NCI-H82 treated with DMSO at 0.1 percent for 48 hours (cell line): ENCODE measurements at regions not wholly inside any gene's neighbourhood (a gene's known extent, or its start where the extent isn't known, plus 50 kb on each side); places are given as distances from the start of the nearest gene placed in this dataset.

Experiments
- DNase-seq: peaks from one replicate; lab custom pipeline; 2025; ENCODE audit not compliant: unreplicated experiment; lab: John Stamatoyannopoulos, UW

GRCh38 chr6:147856687-147857086, 348.2 kb downstream of the SAMD5 start:
- no peak for DNase-seq

- no peak for DNase-seq
Measured at GRCh38 chr6:147858421-147858820, 349.9 kb downstream of the SAMD5 start.

GRCh38 chr6:147859071-147859470, 350.6 kb downstream of the SAMD5 start:
- DNase-seq, result no peak

GRCh38 chr6:147861696-147862095, 353.2 kb downstream of the SAMD5 start:
- DNase-seq, result no peak

- no peak for DNase-seq
Measured at GRCh38 chr6:147867433-147868226, 359.1 kb downstream of the SAMD5 start.

GRCh38 chr6:147868427-147869190, 360.1 kb downstream of the SAMD5 start:
- DNase-seq, result peak; percentile 23

GRCh38 chr6:147869201-147869600, 360.7 kb downstream of the SAMD5 start:
- no peak for DNase-seq

GRCh38 chr6:147869869-147870268, 361.4 kb downstream of the SAMD5 start:
- DNase-seq, result no peak

GRCh38 chr6:147870506-147871110, 362.1 kb downstream of the SAMD5 start:
- no peak for DNase-seq

GRCh38 chr6:147872002-147872401, 363.5 kb downstream of the SAMD5 start:
- DNase-seq, result no peak

GRCh38 chr6:147873816-147874215, 365.3 kb downstream of the SAMD5 start:
- DNase-seq, result no peak

GRCh38 chr6:147874322-147874721, 365.8 kb downstream of the SAMD5 start:
- no peak for DNase-seq

GRCh38 chr6:147879031-147879580, 370.6 kb downstream of the SAMD5 start:
- no peak for DNase-seq

- no peak for DNase-seq
Measured at GRCh38 chr6:147881432-147881831, 372.9 kb downstream of the SAMD5 start.

GRCh38 chr6:147888374-147888773, 379.9 kb downstream of the SAMD5 start:
- DNase-seq, result no peak

GRCh38 chr6:147891671-147892070, 383.2 kb downstream of the SAMD5 start:
- no peak for DNase-seq

- DNase-seq, result peak; percentile 47
Measured at GRCh38 chr6:147892476-147892875, 384.0 kb downstream of the SAMD5 start.

GRCh38 chr6:147895272-147895671, 386.8 kb downstream of the SAMD5 start:
- DNase-seq, result no peak

GRCh38 chr6:147900247-147900830, 391.8 kb downstream of the SAMD5 start:
- no peak for DNase-seq

GRCh38 chr6:147903321-147903720, 394.8 kb downstream of the SAMD5 start:
- no peak for DNase-seq

- DNase-seq, result no peak
Measured at GRCh38 chr6:147903931-147904330, 395.4 kb downstream of the SAMD5 start.
